ENCODE measurements at regions not wholly inside any gene's neighbourhood (a gene's known extent, or its start where the extent isn't known, plus 50 kb on each side); places are given as distances from the start of the nearest gene placed in this dataset.
"Not testable (repeated sequence)": the region's sequence is repeated elsewhere in the genome, so short reads cannot be mapped to it uniquely, and the experiment has no call there.

DNA sequence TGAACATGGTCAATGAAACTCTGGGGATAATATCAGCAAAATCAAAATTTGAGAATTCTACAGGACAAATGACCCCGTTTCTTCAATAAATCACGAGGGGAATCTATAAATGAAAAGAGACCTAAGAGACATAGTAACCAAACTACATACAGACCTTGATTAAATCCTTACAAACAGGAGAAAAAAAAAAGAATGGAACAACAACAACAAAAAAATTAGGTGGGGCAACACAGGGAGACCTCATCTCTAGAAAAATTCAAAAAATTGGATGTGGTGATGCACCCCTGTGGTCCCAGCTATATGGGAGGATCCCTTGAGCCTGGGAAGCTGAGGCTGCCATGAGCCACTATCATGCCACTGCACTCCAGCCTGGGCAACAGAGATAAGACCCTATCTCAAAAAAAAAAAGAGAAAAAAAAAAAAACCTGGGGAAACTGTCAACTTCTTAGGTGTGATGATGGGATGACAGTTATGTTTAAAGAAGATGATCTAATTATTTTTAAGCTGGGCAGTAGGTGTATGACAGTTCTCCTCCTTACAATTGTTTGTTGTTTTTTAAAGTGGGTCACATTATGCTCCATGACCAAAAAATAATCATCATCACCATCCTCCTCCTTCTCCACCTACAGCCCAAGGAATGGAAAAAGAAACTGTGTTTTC, 146.4 kb upstream of the EFCAB3 start:
- H3K4me3 Mint-ChIP-seq; ATAC-seq; DNase-seq (ENCODE audit: low spot score); H3K36me3 Mint-ChIP-seq; H3K4me1 Mint-ChIP-seq (ENCODE audit: low read depth in 2 of 2); H3K9me3 Mint-ChIP-seq; H3K27me3 Mint-ChIP-seq; H3K27ac Mint-ChIP-seq: not testable (repeated sequence)

DNA sequence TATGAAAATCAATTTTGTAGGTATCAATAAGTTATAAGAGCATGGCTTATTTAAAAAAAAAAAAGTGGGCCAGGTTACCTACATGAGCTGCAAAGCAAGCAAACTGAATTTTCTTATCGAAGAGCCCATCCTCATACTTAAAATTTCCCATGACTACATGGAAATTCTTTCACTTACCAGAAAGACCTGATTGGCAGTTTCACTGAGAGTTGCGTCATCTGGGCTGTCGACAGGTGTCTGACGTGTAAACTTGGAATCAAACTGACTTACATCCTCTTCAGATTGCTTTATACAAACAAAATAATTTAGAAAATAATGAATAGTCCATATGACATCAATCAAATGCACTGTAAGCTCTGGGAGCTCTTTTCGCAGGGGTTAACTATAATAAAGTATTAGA, 149.1 kb upstream of the EFCAB3 start:
- H3K27me3 Mint-ChIP-seq; ATAC-seq; H3K36me3 Mint-ChIP-seq; H3K4me3 Mint-ChIP-seq; H3K27ac Mint-ChIP-seq; DNase-seq (ENCODE audit: low spot score); H3K4me1 Mint-ChIP-seq (ENCODE audit: low read depth in 2 of 2); H3K9me3 Mint-ChIP-seq: not testable (repeated sequence)

DNA sequence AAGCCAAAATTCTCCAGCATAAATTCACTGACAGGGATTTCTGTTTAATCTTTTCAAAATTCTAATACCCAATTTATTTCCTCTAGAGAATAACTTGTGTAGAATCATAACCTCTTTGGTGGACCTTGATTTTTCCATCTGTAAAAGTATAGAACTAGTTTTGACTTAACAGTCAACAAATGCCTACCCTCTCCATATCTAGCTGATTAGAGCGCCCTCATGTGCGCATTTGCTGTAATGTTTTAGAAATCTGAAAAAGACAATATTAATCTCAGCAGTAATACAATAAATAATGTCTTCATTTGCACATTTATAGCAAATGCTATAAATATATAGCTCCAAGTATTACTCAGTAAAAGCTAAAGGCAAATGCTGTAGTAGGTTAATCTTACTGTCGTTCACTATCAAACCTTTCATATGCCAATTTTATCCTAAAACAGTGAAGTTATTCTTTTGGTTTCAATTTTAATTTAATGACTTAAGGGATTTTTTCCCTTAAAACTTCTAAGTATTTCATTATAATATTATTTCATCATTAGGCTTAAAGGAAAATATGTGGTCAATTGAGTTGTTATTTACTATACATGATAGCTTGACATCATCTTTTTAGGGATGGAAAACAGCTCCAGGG, 153.6 kb upstream of the EFCAB3 start:
- not testable (repeated sequence) for ATAC-seq; H3K27ac Mint-ChIP-seq; H3K4me3 Mint-ChIP-seq; H3K36me3 Mint-ChIP-seq; H3K27me3 Mint-ChIP-seq; H3K4me1 Mint-ChIP-seq (ENCODE audit: low read depth in 2 of 2); H3K9me3 Mint-ChIP-seq; DNase-seq (ENCODE audit: low spot score)

DNA sequence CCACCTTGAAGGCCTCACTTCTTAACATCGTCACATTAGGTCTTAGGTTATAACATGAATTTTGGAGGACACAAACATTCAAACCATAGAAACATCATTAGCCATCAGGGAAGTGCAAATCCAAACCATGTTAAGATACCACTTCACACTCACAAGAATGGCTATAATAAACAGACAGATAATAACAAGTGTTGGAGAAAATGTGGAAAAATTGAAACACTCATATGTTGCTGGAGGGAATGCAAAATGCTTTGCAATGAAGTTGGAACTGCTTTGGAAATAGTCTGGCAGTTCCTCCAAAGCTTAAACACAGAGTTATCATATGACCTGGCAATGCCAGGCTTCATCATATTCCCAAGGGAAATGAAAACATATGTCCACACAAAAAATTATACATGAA, 156.8 kb upstream of the EFCAB3 start:
- H3K9me3 Mint-ChIP-seq; H3K4me3 Mint-ChIP-seq; H3K27ac Mint-ChIP-seq; ATAC-seq; H3K36me3 Mint-ChIP-seq; H3K4me1 Mint-ChIP-seq (ENCODE audit: low read depth in 2 of 2); DNase-seq (ENCODE audit: low spot score); H3K27me3 Mint-ChIP-seq: not testable (repeated sequence)

DNA sequence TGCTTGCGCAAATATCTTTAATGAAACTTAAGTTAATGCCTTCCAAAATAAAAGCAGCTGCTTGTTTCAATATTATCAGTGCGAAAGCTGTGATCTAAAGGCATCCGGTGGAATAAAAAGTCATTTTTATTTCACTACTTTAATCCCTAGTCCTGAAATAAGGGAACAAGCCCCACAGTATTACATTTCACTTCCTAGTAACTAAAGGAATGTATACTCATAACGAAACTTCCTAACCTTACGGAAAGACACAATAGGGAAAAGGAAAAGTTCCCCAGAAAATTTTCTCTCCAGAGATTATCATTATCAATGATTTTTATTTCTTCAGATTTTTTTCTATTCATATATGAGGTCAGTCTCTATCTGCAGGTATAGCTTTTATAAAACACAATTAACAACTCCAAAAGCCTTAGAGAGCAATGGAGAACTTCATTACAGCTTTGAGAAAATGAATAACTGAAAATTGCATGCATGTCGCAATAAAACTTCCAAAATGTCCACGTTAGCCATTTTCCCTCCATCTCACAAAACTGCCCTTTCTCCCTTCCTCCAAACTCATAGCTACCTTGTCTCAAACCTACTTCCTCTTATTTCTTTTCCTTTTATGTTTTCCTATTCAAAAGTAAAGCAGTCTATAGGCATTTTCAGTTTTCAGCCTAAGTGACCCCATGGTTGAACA, 154.3 kb upstream of the MED13 start:
- ATAC-seq = no peak
- no peaks in the 10 kb centered on the region for H3K9me3 Mint-ChIP-seq
- H3K27ac Mint-ChIP-seq = no peak overlapping the region

DNA sequence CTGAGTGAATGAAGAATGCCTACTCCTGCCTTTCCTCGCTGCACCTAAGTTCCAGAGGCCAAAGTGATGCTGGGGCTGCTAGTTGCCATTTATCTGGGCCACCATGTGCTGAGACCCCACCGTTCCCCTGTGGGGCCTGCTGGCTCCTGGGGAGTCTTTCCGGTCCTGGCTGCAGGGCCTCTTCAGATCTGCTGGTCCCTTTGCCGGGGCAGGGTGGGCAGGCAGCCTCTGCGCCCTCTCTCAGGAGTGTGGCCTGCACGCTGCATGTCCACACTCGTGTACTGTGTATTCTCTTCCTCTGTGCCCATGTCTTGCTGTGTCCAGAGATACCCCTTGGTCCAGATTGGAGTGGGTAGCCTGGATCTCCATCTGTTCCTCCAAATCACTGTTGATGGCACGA, 151.8 kb upstream of the MED13 start:
- DNase-seq (ENCODE audit: low spot score) = no peak

More for the DNA sequence above, 154.3 kb upstream of the MED13 start:
- no peak overlapping the region for H3K4me3 Mint-ChIP-seq
- H3K4me1 Mint-ChIP-seq (ENCODE audit: low read depth in 2 of 2) = no peaks in the 10 kb centered on the region
- peaks cover 3 to 5% of the 10 kb centered on the region in 2 donors for H3K27me3 Mint-ChIP-seq
- no peaks in the 10 kb centered on the region for H3K36me3 Mint-ChIP-seq
- no peak for DNase-seq (ENCODE audit: low spot score)

DNA sequence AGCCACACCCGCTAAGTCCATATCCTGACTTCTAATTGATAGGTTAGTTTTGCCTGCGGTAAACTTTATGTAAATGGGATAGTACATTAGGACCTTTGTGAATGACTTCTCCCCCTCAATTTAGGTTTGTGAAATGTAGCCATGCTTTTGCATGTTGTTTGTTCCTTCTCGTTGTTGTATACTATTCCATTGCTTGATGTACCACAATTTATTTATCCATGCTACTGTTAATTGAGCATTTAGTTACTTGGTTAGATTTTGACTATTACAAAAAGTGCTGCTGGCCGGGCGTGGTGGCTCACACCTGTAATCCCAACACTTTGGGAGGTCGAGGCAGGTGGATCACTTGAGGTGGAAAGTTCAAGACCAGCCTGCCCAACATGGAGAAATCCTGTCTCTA, 150.8 kb upstream of the MED13 start:
- H3K36me3 Mint-ChIP-seq; DNase-seq (ENCODE audit: low spot score); H3K9me3 Mint-ChIP-seq; ATAC-seq; H3K27ac Mint-ChIP-seq; H3K4me1 Mint-ChIP-seq (ENCODE audit: low read depth in 2 of 2); H3K4me3 Mint-ChIP-seq: not testable (repeated sequence)
- H3K27me3 Mint-ChIP-seq = peaks cover 12 to 15% of the 10 kb centered on the region in 2 donors

More for the DNA sequence above, 151.8 kb upstream of the MED13 start:
- no peak overlapping the region for H3K27ac Mint-ChIP-seq
- no peaks in the 10 kb centered on the region for H3K4me1 Mint-ChIP-seq (ENCODE audit: low read depth in 2 of 2)
- ATAC-seq = peak; percentile 38 to 55
- no peaks in the 10 kb centered on the region for H3K36me3 Mint-ChIP-seq
- H3K27me3 Mint-ChIP-seq = peaks cover 9% of the 10 kb centered on the region in 2 donors
- no peak overlapping the region for H3K4me3 Mint-ChIP-seq
- H3K9me3 Mint-ChIP-seq = no peaks in the 10 kb centered on the region

DNA sequence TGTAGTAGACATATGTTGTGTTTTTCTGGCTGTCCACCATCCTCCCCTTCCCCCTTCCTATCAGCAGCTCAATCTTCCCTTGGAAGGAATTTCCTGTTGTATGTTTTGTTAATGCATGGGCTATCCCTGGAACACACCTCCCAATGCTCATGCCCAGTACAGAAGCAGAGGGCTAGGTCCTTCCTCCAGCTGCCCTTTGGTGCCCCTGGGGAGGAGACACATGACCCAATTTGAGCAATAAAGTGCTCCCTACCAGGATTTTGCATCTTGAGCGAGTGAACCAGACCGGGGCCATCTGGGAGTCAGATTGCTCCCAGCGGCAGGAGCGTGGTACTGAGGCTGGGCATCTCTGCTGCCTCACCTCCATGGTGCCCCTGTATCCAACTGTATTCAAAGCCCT, 141.5 kb upstream of the MED13 start:
- no peak for DNase-seq (ENCODE audit: low spot score)
- H3K27ac Mint-ChIP-seq = no peak overlapping the region
- no peaks in the 10 kb centered on the region for H3K4me1 Mint-ChIP-seq (ENCODE audit: low read depth in 2 of 2)
- ATAC-seq = no peak
- no peaks in the 10 kb centered on the region for H3K36me3 Mint-ChIP-seq
- H3K27me3 Mint-ChIP-seq = peaks cover 3 to 7% of the 10 kb centered on the region in 2 donors
- H3K4me3 Mint-ChIP-seq = no peak overlapping the region
- H3K9me3 Mint-ChIP-seq = no peaks in the 10 kb centered on the region

DNA sequence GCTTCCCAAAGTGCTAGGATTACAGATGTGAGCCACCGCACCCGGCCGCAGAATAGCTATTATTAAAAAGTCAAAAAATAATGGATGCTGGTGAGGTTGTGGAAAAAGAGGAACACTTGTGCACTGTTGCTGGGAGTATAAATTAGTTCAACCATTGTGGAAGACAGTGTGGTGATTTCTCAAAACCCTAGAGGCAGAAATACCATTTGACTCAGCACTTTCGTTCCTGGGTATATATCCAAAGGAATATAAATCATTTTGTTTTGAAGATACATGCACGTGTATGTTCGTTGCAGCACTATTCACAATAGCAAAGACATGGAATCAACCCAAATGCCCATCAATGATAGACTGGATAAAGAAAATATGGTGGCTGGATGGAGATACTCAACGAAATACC, 132.1 kb upstream of the MED13 start:
- not testable (repeated sequence) for ATAC-seq; DNase-seq (ENCODE audit: low spot score); H3K9me3 Mint-ChIP-seq; H3K4me3 Mint-ChIP-seq; H3K36me3 Mint-ChIP-seq; H3K27me3 Mint-ChIP-seq; H3K4me1 Mint-ChIP-seq (ENCODE audit: low read depth in 2 of 2); H3K27ac Mint-ChIP-seq

DNA sequence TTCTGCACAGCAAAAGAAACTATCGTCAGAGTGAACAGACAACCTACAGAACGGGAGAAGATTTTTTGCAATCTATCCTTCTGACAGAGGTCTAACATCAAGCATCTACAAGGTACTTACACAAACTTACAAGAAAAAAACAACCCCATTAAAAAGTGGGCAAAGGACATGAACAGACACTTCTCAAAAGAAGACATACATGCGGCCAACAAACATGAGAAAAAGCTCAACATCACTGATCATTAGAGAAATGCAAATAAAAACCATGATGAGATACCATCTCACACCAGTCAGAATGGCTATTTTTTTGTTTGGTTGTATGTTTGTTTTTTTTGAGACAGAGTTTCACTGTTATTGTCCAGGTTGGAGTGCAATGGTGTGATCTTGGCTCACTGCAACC, 131.5 kb upstream of the MED13 start:
- H3K27me3 Mint-ChIP-seq; H3K4me1 Mint-ChIP-seq (ENCODE audit: low read depth in 2 of 2); H3K27ac Mint-ChIP-seq; ATAC-seq; H3K4me3 Mint-ChIP-seq; DNase-seq (ENCODE audit: low spot score); H3K36me3 Mint-ChIP-seq; H3K9me3 Mint-ChIP-seq: not testable (repeated sequence)

DNA sequence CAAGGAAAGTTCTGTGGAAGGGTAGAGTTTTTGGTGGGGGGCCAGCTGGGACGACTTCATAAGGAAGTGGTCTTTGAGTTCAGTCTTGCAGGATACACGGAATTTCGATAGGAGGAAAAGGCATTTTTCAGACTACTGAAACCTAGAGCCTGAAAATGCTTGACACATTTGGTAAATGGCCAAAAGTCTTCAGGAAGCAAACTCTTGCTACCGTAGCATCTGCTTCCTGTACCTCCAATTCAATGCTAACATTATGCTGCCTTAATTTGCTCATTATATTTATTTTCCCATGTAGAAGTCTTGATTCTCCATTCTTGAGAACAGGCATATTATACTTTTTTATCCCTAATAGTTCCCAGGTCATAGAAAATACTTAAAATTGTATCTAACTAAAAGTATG, 129.3 kb upstream of the MED13 start:
- peaks cover 0 to 3% of the 10 kb centered on the region in 2 donors for H3K27me3 Mint-ChIP-seq
- H3K27ac Mint-ChIP-seq = no peak overlapping the region
- no peak for ATAC-seq
- no peaks in the 10 kb centered on the region for H3K4me1 Mint-ChIP-seq (ENCODE audit: low read depth in 2 of 2)
- H3K4me3 Mint-ChIP-seq = no peak overlapping the region
- H3K9me3 Mint-ChIP-seq = no peaks in the 10 kb centered on the region
- DNase-seq (ENCODE audit: low spot score) = no peak
- H3K36me3 Mint-ChIP-seq = no peaks in the 10 kb centered on the region

DNA sequence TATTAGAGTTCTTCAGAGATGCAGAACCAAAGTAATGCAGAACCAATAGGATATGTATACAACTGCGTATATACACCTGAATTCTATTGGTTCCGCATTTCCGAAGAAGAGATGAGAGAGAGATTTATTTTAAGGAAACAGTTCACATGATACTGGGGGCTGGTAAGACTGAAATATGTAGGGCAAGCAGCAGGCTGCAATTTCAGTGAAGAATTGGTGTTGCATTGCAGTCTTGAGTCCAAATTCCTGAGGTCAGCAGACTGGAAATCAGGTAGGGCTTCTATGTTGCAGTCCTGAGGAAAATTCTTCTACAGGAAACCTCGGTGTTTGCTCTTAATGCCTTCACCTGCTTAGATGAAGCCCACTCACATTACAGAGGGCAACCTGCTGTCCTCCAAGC, 128.2 kb upstream of the MED13 start:
- H3K4me1 Mint-ChIP-seq (ENCODE audit: low read depth in 2 of 2) = no peaks in the 10 kb centered on the region
- H3K27me3 Mint-ChIP-seq = peaks cover under 1 to 3% of the 10 kb centered on the region in 2 donors
- no peak overlapping the region for H3K27ac Mint-ChIP-seq
- ATAC-seq (no peak), DNase-seq (ENCODE audit: low spot score) (no peak)
- no peaks in the 10 kb centered on the region for H3K9me3 Mint-ChIP-seq
- no peak overlapping the region for H3K4me3 Mint-ChIP-seq
- H3K36me3 Mint-ChIP-seq = no peaks in the 10 kb centered on the region

DNA sequence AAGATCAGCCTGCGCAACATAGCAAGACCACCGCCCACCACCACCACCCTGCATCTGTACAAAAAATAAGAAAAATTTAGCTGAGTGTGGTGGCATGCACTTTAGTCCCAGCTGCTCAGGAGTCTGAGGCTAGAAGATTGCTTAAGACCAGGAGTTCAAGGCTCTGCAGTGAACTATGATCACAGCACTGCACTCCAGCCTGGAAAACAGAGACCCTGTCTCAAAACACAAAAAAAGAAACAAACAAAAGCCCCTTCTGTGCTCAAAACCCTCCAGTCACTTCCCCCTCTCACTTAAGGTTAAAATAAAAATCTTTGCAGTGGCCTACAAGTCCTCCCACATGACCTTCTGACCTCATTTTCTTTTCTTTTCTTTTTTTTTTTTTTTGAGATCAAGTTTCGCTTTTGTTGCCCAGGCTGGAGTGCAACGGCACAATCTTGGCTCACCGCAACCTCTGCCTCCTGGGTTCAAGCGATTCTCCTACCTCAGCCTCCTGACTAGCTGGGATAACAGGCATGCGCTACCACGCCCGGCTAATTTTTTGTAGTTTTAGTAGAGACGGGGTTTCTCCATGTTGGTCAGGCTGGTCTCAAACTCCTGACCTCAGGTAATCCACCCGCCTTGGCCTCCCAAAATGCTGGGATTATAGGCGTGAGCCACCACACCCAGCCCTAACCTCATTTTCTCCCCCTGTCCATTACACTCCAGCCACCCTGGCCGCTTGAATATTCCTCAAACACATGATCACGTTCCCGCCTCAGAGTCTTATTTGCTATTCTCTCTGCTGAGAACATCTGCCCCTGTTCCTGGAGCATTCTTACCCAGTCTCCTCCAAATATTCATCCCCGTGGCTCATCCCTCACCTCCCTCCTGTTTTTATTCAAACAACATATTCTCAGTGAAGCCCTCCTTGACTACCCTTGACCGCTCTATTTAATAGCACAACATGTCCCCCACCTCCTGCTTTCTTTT, 126.6 kb upstream of the MED13 start:
- Mint-ChIP-seq H3K4me1 (ENCODE audit: low read depth in 2 of 2) (no peaks in the 10 kb centered on the region), H3K4me3 (no peak overlapping the region), H3K9me3 (no peaks in the 10 kb centered on the region), H3K27ac (no peak overlapping the region), H3K36me3 (no peaks in the 10 kb centered on the region), H3K27me3 (peaks cover 5 to 7% of the 10 kb centered on the region in 2 donors)
- ATAC-seq = no peak
- DNase-seq (ENCODE audit: low spot score) = no peak
